Right cardiac atrium (tissue), 5 donors: ENCODE measurements at regions not wholly inside any gene's neighbourhood (a gene's known extent, or its start where the extent isn't known, plus 50 kb on each side); places are given as distances from the start of the nearest gene placed in this dataset.

Experiments
- ATAC-seq, 2 donors: fragments of 200-7000 bp; cut with Tn5 transposase; one replicate each; pipeline versions ENCODE4 v1.8.0 to v1.9.1; 2020; ENCODE audit warnings: moderate library complexity in 2 of 2, mild to moderate bottlenecking in 1 of 2
- DNase-seq, 3 donors: peaks; one replicate each; pipeline ENCODE4 v3.0.0-alpha.2; 2020
- H3K27ac ChIP-seq: one replicate; pipeline ENCODE4 v1.5.1; 2013; ENCODE audit warnings: mild to moderate bottlenecking, low read length, control low read depth, moderate library complexity
- H3K27me3 ChIP-seq: one replicate; pipeline ENCODE4 v1.6.1; 2013; ENCODE audit not compliant: control insufficient read depth, insufficient read depth
- H3K4me1 ChIP-seq: one replicate; pipeline ENCODE4 v1.6.1; 2013; ENCODE audit warnings: low read length; ENCODE audit not compliant: control insufficient read depth, insufficient read depth
- H3K4me3 ChIP-seq: one replicate; pipeline ENCODE4 v1.5.1; 2013; ENCODE audit warnings: low read length, control low read depth
- H3K9me3 ChIP-seq: one replicate; pipeline ENCODE4 v1.6.1; 2013; ENCODE audit warnings: low read length; ENCODE audit not compliant: control insufficient read depth
- whole genome bisulfite sequencing: extraction: QIAGEN DNeasy Blood & Tissue Kit; methylation state at CpG from one replicate; pipeline ENCODE4 v1.1.7; 2013; 5-methylcytosine and 5-hydroxymethylcytosine counted together
- intact Hi-C, 4 donors: fragments of 100-400 bp; cut with DNase I; formaldehyde crosslinking; loops; one replicate each; pipeline versions ENCODE4 v1.11.0 to v1.14.0; 2022 to 2023
- donor health status: healthy with polysubstance abuse.
- donor health status: DM: no; HTN: yes; CAD: no.
- donor health status: DM: no; HTN: no; CAD: no.
- donor health status: DM: no; HTN: yes; CAD: no; lungs with severe emphysema.
- donor health status: DM: yes; HTN: yes; CAD: no.

GRCh38 chr17:412211-413015, 59.8 kb upstream of the RPH3AL start:
- DNase-seq, result peak in 2 of 3 donors; percentile 46 to 75
- no peak for ATAC-seq
- Histone ChIP-seq H3K9me3 (no peaks in the 10 kb centered on the region), H3K27me3 (no peaks in the 10 kb centered on the region), H3K27ac (no peak overlapping the region), H3K4me1 (no peaks in the 10 kb centered on the region), H3K4me3 (no peak overlapping the region)
- intact Hi-C loops, result loop anchor here (5.0 kb wide), 2 partner anchors 285 to 290 kb away; no protein-coding TSS in a partner anchor
- 56% methylated on average over 15 of the region's 15 CpGs for WGBS

DNA sequence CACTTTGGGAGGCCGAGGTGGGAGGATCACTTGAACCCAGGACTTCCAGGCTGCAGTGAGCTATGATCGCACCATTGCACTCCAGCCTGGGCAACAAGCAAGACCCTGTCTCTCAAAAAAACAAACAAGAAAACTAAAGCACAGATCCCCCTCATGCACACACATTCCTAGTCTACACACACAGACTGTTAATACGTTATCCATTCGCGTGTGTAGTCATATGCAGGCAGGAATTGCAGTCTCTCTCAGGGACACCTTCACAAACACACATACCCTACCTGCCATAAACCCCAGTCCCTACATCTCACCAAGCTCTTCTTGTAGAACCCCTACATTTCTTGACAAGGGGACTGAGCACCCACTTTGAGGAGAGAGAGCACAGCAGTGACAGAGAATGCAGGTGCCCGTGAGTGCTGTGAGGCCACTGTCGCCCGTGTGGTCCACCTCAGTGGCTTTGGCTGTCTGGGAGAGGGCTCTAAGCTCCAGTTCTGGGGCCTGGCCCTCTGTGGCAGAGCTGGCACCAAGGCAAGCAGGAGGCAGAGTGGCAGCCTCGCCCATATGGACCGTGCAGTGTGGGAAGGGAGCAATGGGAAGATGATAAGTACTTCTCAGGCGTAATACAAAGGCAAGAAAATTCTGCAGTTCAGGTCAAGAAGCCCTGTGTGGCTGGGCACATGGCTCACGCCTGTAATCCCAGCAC, 59.0 kb upstream of the RPH3AL start:
- Histone ChIP-seq H3K27ac (no peak overlapping the region), H3K9me3 (no peaks in the 10 kb centered on the region), H3K4me3 (no peak overlapping the region), H3K27me3 (no peaks in the 10 kb centered on the region), H3K4me1 (no peaks in the 10 kb centered on the region)
- ATAC-seq (no peak), DNase-seq (no peak)
- WGBS, result 76% methylated on average over 12 of the region's 12 CpGs
- intact Hi-C loops, result loop anchor here (5.0 kb wide), 2 partner anchors 286 to 291 kb away; no protein-coding TSS in a partner anchor

DNA sequence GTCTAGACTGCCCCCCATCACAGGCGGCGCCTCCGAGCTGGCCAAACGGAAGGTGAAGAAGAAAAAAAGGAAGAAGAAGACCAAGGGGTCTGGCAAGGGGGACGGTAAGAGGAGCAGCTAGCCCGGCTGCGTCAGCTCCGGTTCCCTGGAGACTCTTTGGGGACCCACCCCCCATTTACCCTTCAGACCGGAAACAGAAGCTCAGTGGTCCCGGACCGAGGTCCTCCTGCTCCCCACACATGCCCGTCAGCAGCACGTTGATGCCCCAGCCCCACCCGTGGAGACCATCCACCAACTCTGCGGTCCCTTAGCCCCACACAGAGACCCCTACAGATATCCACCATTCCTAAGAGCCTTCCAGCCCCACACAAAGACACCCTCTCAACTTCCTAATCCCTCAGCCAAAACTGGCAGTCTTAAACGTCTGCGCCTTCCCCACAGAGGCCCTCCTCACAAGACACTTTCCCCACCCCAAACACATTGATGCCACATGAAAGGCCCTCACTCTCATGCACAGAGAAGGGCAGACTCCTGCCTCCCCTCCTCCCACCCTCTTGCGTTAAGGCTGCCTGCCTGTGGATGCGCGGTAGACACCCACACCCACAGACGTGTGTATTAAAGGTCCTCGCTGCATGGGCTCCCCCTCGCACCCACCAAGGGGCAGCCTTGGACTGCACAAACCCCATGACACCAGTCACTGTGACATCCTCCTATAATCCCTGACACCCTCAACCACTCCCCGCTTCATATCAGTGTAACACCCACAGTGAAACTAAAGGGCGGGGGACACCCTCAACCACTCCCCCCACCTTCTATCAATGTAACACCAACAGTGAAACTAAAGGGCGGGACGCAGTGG, 58.2 kb upstream of the RPH3AL start:
- intact Hi-C loops, result loop anchor here (5.0 kb wide), 2 partner anchors 287 to 292 kb away; no protein-coding TSS in a partner anchor
- Histone ChIP-seq H3K9me3 (no peaks in the 10 kb centered on the region), H3K27ac (peak overlapping the region; percentile 17), H3K4me1 (no peaks in the 10 kb centered on the region), H3K27me3 (no peaks in the 10 kb centered on the region), H3K4me3 (peak overlapping the region; percentile 67)
- WGBS, result 15% methylated on average over 27 of the region's 27 CpGs
- ATAC-seq (peak; percentile 23 to 34), DNase-seq (peak in 1 of 3 donors; percentile 64)

GRCh38 chr17:409848-410542, 57.4 kb upstream of the RPH3AL start:
- Histone ChIP-seq H3K4me3 (peak overlapping the region; percentile 67), H3K9me3 (no peaks in the 10 kb centered on the region), H3K27me3 (no peaks in the 10 kb centered on the region), H3K27ac (peak overlapping the region; percentile 77), H3K4me1 (no peaks in the 10 kb centered on the region)
- under 1% methylated on average over 80 of the region's 80 CpGs for WGBS
- ATAC-seq (peak; percentile 93 to 94), DNase-seq (peak; percentile 100)
- intact Hi-C loops, result loop anchor here (5.0 kb wide), 2 partner anchors 287 to 292 kb away; no protein-coding TSS in a partner anchor

DNA sequence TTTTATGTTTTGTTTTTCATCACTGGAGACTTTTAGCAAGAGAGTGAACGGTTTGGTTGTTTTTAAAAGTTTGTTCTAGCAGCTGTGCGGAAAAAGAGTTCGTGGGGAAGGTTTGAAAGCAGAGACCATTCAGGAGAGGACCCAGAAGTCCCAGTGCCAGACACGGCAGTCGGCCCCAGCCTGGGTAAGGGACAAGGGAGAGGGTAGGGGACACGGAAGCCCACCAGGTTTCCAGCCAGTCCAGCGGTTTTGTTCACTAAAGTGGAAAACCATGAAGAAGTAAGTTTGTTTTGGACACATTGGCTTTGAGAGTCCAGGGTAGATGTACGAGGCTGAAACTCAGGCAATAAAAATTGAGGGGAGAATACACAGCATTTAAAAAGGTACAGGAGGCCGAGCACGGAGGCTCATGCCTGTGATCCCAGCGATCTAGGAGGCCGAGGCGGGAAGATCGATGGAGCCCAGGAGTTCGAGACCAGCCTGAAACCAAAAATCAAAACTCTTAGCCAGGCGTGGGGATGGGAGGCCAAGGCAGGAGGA, 56.8 kb upstream of the RPH3AL start:
- WGBS, result 82% methylated on average over 16 of the region's 16 CpGs
- Histone ChIP-seq H3K4me1 (no peaks in the 10 kb centered on the region), H3K4me3 (peak overlapping the region; percentile 5), H3K27me3 (no peaks in the 10 kb centered on the region), H3K27ac (peak overlapping the region; percentile 77), H3K9me3 (no peaks in the 10 kb centered on the region)
- intact Hi-C loops, result no loop called here
- DNase-seq (no peak), ATAC-seq (no peak)

GRCh38 chr17:404703-405102, 52.1 kb upstream of the RPH3AL start:
- DNase-seq (no peak), ATAC-seq (no peak)
- no peak overlapping the region for H3K4me3 ChIP-seq
- H3K4me1 ChIP-seq, result no peaks in the 10 kb centered on the region
- no peaks in the 10 kb centered on the region for H3K27me3 ChIP-seq
- intact Hi-C loops, result no loop called here
- 83% methylated on average over 7 of the region's 7 CpGs for WGBS
- H3K9me3 ChIP-seq, result no peaks in the 10 kb centered on the region
- H3K27ac ChIP-seq, result no peak overlapping the region
